ENCODE measurements at regions not wholly inside any gene's neighbourhood (a gene's known extent, or its start where the extent isn't known, plus 50 kb on each side); places are given as distances from the start of the nearest gene placed in this dataset.
A peak's percentile ranks its signal among the peaks of the same experiment; 100 is the strongest.
"Not testable (repeated sequence)": the region's sequence is repeated elsewhere in the genome, so short reads cannot be mapped to it uniquely, and the experiment has no call there.

DNA sequence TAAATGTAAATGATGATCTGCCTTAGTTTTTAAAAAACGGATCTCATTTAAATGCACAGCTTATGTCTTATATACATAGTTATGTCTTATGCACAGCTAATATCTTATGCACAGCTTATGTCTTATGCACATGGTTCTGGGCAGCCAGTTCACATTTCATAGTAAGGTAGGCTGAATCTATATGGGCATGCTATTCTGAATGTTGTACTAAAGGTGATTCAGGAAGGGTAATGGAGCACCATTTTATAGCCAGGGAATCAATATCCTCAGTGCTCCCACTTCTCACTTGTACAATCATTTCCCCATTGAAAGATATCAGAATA is 77.9 kb upstream of the MID1 start:
- no peaks in the 10 kb centered on the region for H3K36me3 ChIP-seq (ENCODE audit: control insufficient read depth in 3 of 3, insufficient read depth in 2 of 3, low read depth in 1 of 3, low read length in 3 of 3)
- H3K27me3 ChIP-seq (ENCODE audit: control insufficient read depth in 3 of 3, insufficient read depth in 3 of 3, low read length in 3 of 3): no peaks in the 10 kb centered on the region
- no peak overlapping the region for H3K4me3 ChIP-seq (ENCODE audit: low read depth in 1 of 3, low read length in 3 of 3)
- H3K9me3 ChIP-seq (ENCODE audit: control insufficient read depth in 2 of 2, insufficient read depth in 1 of 2, low read depth in 1 of 2, low read length in 1 of 2): peaks cover 0 to under 1% of the 10 kb centered on the region in 2 donors
- FAIRE-seq (no peak), DNase-seq (no peak)
- no peaks in the 10 kb centered on the region for H3K4me1 ChIP-seq (ENCODE audit: control insufficient read depth in 3 of 3, insufficient read depth in 2 of 3, low read depth in 1 of 3, low read length in 2 of 3)
- WGBS, 3 donors: 79 to 94% (median 85%) methylated on average over 1 of the region's 1 CpG
- no peak overlapping the region for H3K27ac ChIP-seq (ENCODE audit: low read depth in 1 of 3, low read length in 2 of 3)

DNA sequence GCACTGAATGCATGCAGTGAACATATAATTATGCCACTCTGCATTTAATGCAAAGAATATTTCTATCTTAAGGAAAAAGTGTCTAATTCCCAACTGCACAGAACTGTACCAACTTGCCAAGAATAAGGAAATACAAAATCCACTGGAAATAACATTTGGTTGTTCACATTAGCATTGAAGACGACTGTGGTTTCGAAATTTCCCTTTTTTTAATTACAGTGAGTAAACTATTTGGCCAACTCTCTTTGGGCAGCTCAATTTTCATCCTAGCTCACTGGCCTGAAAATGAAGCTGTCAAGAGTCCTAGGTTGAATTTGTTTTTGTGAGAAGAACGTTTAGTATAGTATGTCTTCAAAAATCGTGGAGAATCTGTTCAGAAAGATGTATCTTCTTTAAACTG is 81.6 kb upstream of the MID1 start:
- Histone ChIP-seq H3K36me3 (ENCODE audit: control insufficient read depth in 3 of 3, insufficient read depth in 2 of 3, low read depth in 1 of 3, low read length in 3 of 3) (no peaks in the 10 kb centered on the region), H3K27me3 (ENCODE audit: control insufficient read depth in 3 of 3, insufficient read depth in 3 of 3, low read length in 3 of 3) (no peaks in the 10 kb centered on the region), H3K9me3 (ENCODE audit: control insufficient read depth in 2 of 2, insufficient read depth in 1 of 2, low read depth in 1 of 2, low read length in 1 of 2) (no peaks in the 10 kb centered on the region), H3K4me3 (ENCODE audit: low read depth in 1 of 3, low read length in 3 of 3) (no peak overlapping the region), H3K27ac (ENCODE audit: low read depth in 1 of 3, low read length in 2 of 3) (no peak overlapping the region), H3K4me1 (ENCODE audit: control insufficient read depth in 3 of 3, insufficient read depth in 2 of 3, low read depth in 1 of 3, low read length in 2 of 3) (no peaks in the 10 kb centered on the region)
- DNase-seq: no peak
- no peak for FAIRE-seq
- 64 to 85% (median 73%) methylated on average over 4 of the region's 4 CpGs for WGBS, 3 donors

DNA sequence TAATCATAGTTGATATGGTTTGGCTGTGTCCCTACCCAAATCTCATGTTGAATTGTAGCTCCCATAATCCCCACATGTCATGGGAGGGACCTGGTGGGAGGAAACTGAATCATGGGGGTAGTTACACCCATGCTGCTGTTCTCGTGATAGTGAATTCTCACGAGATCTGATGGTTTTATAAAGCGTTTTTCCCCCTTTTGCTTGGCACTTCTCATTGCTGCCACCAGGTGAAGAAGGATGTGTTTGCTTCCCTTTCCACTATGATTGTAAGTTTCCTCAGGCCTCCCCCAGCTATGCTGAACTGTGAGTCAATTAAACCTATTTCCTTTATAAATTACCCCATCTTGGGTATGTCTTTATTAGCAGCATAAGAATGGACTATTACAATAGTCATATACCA is 86.0 kb upstream of the MID1 start:
- H3K9me3 ChIP-seq (ENCODE audit: control insufficient read depth in 2 of 2, insufficient read depth in 1 of 2, low read depth in 1 of 2, low read length in 1 of 2); H3K27me3 ChIP-seq (ENCODE audit: control insufficient read depth in 3 of 3, insufficient read depth in 3 of 3, low read length in 3 of 3); H3K36me3 ChIP-seq (ENCODE audit: control insufficient read depth in 3 of 3, insufficient read depth in 2 of 3, low read depth in 1 of 3, low read length in 3 of 3); H3K4me1 ChIP-seq (ENCODE audit: control insufficient read depth in 3 of 3, insufficient read depth in 2 of 3, low read depth in 1 of 3, low read length in 2 of 3); H3K4me3 ChIP-seq (ENCODE audit: low read depth in 1 of 3, low read length in 3 of 3); H3K27ac ChIP-seq (ENCODE audit: low read depth in 1 of 3, low read length in 2 of 3); FAIRE-seq; DNase-seq: not testable (repeated sequence)
- WGBS, 3 donors: 74 to 100% (median 89%) methylated on average over 3 of the region's 3 CpGs

DNA sequence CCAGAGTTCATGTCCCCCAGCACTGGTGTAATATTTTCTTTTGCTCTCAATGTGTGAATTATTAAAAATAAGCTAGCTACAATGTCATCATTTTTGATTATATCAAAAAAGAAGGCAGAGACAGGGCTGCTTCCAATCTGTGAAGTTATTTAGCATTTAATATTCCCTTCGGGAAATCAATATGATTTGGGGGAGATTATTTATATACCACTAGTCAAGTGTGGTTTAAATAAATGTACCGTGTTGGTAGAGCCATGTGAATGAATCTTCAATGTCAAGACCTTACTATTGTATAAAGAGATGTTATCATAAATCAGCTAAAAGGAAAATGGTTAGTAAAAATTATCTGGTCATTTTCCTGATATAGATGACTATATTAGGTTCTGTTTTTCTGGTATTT is 87.4 kb upstream of the MID1 start:
- no peak for DNase-seq
- H3K4me1 ChIP-seq (ENCODE audit: control insufficient read depth in 3 of 3, insufficient read depth in 2 of 3, low read depth in 1 of 3, low read length in 2 of 3): no peaks in the 10 kb centered on the region
- no peak for FAIRE-seq
- H3K36me3 ChIP-seq (ENCODE audit: control insufficient read depth in 3 of 3, insufficient read depth in 2 of 3, low read depth in 1 of 3, low read length in 3 of 3): no peaks in the 10 kb centered on the region
- no peak overlapping the region for H3K4me3 ChIP-seq (ENCODE audit: low read depth in 1 of 3, low read length in 3 of 3)
- 64 to 89% (median 87%) methylated on average over 2 of the region's 2 CpGs for WGBS, 3 donors
- H3K9me3 ChIP-seq (ENCODE audit: control insufficient read depth in 2 of 2, insufficient read depth in 1 of 2, low read depth in 1 of 2, low read length in 1 of 2): no peaks in the 10 kb centered on the region
- H3K27me3 ChIP-seq (ENCODE audit: control insufficient read depth in 3 of 3, insufficient read depth in 3 of 3, low read length in 3 of 3): no peaks in the 10 kb centered on the region
- no peak overlapping the region for H3K27ac ChIP-seq (ENCODE audit: low read depth in 1 of 3, low read length in 2 of 3)

DNA sequence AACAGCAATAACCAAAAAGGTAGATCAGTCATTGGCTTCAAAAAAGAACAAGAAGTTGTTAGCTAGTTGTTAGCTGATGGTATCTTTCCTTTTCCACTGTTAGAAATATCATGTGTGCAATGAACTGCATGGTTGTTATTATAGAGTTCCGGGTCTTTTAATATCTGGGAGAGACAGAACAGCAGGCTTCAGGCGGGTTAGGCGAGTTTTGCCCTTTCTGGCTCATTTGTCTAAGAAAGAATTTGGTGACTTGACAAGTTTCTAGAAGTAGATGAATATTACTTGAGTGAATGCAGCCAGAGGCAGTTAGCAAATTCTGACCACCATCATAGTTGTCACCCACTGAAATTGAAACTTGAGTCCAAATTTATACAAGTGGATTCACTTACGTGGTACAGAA is 88.9 kb upstream of the MID1 start:
- Histone ChIP-seq H3K9me3 (ENCODE audit: control insufficient read depth in 2 of 2, insufficient read depth in 1 of 2, low read depth in 1 of 2, low read length in 1 of 2) (no peaks in the 10 kb centered on the region), H3K4me1 (ENCODE audit: control insufficient read depth in 3 of 3, insufficient read depth in 2 of 3, low read depth in 1 of 3, low read length in 2 of 3) (no peaks in the 10 kb centered on the region), H3K27me3 (ENCODE audit: control insufficient read depth in 3 of 3, insufficient read depth in 3 of 3, low read length in 3 of 3) (no peaks in the 10 kb centered on the region), H3K36me3 (ENCODE audit: control insufficient read depth in 3 of 3, insufficient read depth in 2 of 3, low read depth in 1 of 3, low read length in 3 of 3) (no peaks in the 10 kb centered on the region), H3K4me3 (ENCODE audit: low read depth in 1 of 3, low read length in 3 of 3) (no peak overlapping the region), H3K27ac (ENCODE audit: low read depth in 1 of 3, low read length in 2 of 3) (no peak overlapping the region)
- FAIRE-seq: no peak
- 80 to 90% (median 80%) methylated on average over 4 of the region's 4 CpGs for WGBS, 3 donors
- DNase-seq: no peak

DNA sequence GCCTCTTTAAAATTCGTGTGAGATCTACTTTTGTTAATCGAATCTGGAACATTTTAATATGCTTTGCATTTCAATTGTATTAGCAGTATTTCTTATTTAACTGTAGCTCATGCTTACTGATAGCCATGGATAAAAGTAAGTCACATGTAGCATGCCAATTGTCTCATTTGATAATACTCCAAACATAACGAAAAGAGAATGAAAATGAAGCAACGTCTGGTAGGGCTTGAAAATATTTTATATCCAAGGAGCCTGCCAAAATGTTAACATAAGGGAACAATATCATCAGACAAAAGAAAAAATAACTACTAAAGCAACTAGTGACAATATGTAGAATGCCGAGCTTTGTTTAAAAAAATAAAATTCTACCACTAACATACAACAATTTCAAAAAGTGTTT is 94.1 kb upstream of the MID1 start:
- H3K9me3 ChIP-seq (ENCODE audit: control insufficient read depth in 2 of 2, insufficient read depth in 1 of 2, low read depth in 1 of 2, low read length in 1 of 2): no peaks in the 10 kb centered on the region
- H3K36me3 ChIP-seq (ENCODE audit: control insufficient read depth in 3 of 3, insufficient read depth in 2 of 3, low read depth in 1 of 3, low read length in 3 of 3): no peaks in the 10 kb centered on the region
- WGBS, 3 donors: 76 to 88% (median 81%) methylated on average over 5 of the region's 5 CpGs
- no peak for FAIRE-seq
- H3K27ac ChIP-seq (ENCODE audit: low read depth in 1 of 3, low read length in 2 of 3): no peak overlapping the region
- DNase-seq: no peak
- H3K27me3 ChIP-seq (ENCODE audit: control insufficient read depth in 3 of 3, insufficient read depth in 3 of 3, low read length in 3 of 3): no peaks in the 10 kb centered on the region
- no peak overlapping the region for H3K4me3 ChIP-seq (ENCODE audit: low read depth in 1 of 3, low read length in 3 of 3)
- no peaks in the 10 kb centered on the region for H3K4me1 ChIP-seq (ENCODE audit: control insufficient read depth in 3 of 3, insufficient read depth in 2 of 3, low read depth in 1 of 3, low read length in 2 of 3)

DNA sequence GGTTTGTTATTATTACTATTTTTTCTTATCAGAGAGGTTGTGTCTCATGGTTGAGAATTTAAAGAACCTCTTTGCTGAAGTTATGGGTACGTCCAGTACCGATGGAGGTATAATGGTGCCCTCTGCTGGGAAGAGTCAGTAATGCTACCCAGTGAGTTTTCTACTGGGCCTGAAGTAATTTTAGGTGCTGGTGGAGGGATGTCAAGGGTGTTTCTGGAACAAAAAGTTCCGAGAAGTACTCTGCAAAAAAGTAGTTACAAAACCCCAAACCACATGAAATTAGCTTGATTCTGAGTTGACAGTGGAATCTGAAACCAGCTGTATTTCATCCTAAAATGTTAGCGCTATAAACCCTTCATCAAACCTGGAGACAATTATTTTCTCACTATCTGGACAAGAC is 102.5 kb upstream of the MID1 start:
- no peak overlapping the region for H3K4me3 ChIP-seq (ENCODE audit: low read depth in 1 of 3, low read length in 3 of 3)
- 24 to 30% (median 24%) methylated on average over 4 of the region's 4 CpGs for WGBS, 3 donors
- no peaks in the 10 kb centered on the region for H3K4me1 ChIP-seq (ENCODE audit: control insufficient read depth in 3 of 3, insufficient read depth in 2 of 3, low read depth in 1 of 3, low read length in 2 of 3)
- no peak overlapping the region for H3K27ac ChIP-seq (ENCODE audit: low read depth in 1 of 3, low read length in 2 of 3)
- no peak for FAIRE-seq
- DNase-seq: peak; percentile 28 to 43
- no peaks in the 10 kb centered on the region for H3K9me3 ChIP-seq (ENCODE audit: control insufficient read depth in 2 of 2, insufficient read depth in 1 of 2, low read depth in 1 of 2, low read length in 1 of 2)
- no peaks in the 10 kb centered on the region for H3K36me3 ChIP-seq (ENCODE audit: control insufficient read depth in 3 of 3, insufficient read depth in 2 of 3, low read depth in 1 of 3, low read length in 3 of 3)
- no peaks in the 10 kb centered on the region for H3K27me3 ChIP-seq (ENCODE audit: control insufficient read depth in 3 of 3, insufficient read depth in 3 of 3, low read length in 3 of 3)

DNA sequence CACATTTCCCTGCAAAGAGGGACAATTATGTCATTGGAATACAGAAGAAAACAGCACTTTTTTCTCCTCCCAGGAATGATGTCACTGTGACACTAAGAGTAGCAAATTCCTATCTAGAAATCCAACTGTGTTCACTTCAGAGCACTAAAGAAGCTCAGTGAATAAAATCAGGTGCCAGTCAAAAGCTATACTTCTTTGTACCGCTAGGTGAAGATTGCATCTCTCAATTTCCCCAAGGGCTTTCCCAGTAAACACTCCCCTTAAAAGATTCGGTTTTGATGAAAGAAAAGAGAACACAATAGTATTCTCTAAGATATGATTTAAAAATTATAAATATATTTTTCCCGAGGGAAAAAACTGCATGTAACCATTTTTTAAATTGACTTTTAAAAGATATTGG is 104.7 kb upstream of the MID1 start:
- DNase-seq (no peak), FAIRE-seq (no peak)
- H3K9me3 ChIP-seq (ENCODE audit: control insufficient read depth in 2 of 2, insufficient read depth in 1 of 2, low read depth in 1 of 2, low read length in 1 of 2): no peaks in the 10 kb centered on the region
- 46 to 71% (median 62%) methylated on average over 3 of the region's 3 CpGs for WGBS, 3 donors
- no peak overlapping the region for H3K4me3 ChIP-seq (ENCODE audit: low read depth in 1 of 3, low read length in 3 of 3)
- H3K36me3 ChIP-seq (ENCODE audit: control insufficient read depth in 3 of 3, insufficient read depth in 2 of 3, low read depth in 1 of 3, low read length in 3 of 3): no peaks in the 10 kb centered on the region
- no peaks in the 10 kb centered on the region for H3K27me3 ChIP-seq (ENCODE audit: control insufficient read depth in 3 of 3, insufficient read depth in 3 of 3, low read length in 3 of 3)
- no peak overlapping the region for H3K27ac ChIP-seq (ENCODE audit: low read depth in 1 of 3, low read length in 2 of 3)
- no peaks in the 10 kb centered on the region for H3K4me1 ChIP-seq (ENCODE audit: control insufficient read depth in 3 of 3, insufficient read depth in 2 of 3, low read depth in 1 of 3, low read length in 2 of 3)

DNA sequence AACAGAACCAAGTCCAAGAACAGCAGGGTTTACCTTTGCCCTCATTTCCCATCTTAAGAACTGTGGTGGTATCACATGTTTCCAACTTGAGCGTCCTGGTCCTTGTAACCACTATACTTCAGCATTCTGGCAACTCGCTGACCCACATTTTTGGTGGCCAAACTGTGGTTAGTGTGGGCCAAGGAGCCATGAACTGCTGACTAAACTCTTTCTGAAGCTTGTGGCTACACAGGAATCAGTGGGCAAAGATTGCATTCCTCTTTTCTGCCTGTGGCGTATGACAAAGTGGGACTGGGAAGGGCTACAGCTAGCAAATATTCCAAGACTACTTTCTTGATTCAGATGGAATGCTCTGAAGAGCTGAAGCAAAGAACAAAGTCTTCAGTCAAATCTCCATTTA is 106.3 kb upstream of the MID1 start:
- FAIRE-seq (no peak), DNase-seq (peak in 1 of 2 donors; percentile 7)
- H3K27ac ChIP-seq (ENCODE audit: low read depth in 1 of 3, low read length in 2 of 3): no peak overlapping the region
- 74 to 83% (median 75%) methylated on average over 3 of the region's 3 CpGs for WGBS, 3 donors
- H3K36me3 ChIP-seq (ENCODE audit: control insufficient read depth in 3 of 3, insufficient read depth in 2 of 3, low read depth in 1 of 3, low read length in 3 of 3): no peaks in the 10 kb centered on the region
- H3K4me3 ChIP-seq (ENCODE audit: low read depth in 1 of 3, low read length in 3 of 3): no peak overlapping the region
- H3K27me3 ChIP-seq (ENCODE audit: control insufficient read depth in 3 of 3, insufficient read depth in 3 of 3, low read length in 3 of 3): no peaks in the 10 kb centered on the region
- H3K4me1 ChIP-seq (ENCODE audit: control insufficient read depth in 3 of 3, insufficient read depth in 2 of 3, low read depth in 1 of 3, low read length in 2 of 3): no peaks in the 10 kb centered on the region
- no peaks in the 10 kb centered on the region for H3K9me3 ChIP-seq (ENCODE audit: control insufficient read depth in 2 of 2, insufficient read depth in 1 of 2, low read depth in 1 of 2, low read length in 1 of 2)

All from small intestine (tissue), 7 donors.